DMS114 treated with DMSO at 0.1 percent for 48 hours (cell line): ENCODE measurements at regions not wholly inside any gene's neighbourhood (a gene's known extent, or its start where the extent isn't known, plus 50 kb on each side); places are given as distances from the start of the nearest gene placed in this dataset.
A peak's percentile ranks its signal among the peaks of the same experiment; 100 is the strongest.

Source experiments
- DNase-seq: peaks from one replicate; lab custom pipeline; 2025; ENCODE audit not compliant: unreplicated experiment; lab: John Stamatoyannopoulos, UW

DNA sequence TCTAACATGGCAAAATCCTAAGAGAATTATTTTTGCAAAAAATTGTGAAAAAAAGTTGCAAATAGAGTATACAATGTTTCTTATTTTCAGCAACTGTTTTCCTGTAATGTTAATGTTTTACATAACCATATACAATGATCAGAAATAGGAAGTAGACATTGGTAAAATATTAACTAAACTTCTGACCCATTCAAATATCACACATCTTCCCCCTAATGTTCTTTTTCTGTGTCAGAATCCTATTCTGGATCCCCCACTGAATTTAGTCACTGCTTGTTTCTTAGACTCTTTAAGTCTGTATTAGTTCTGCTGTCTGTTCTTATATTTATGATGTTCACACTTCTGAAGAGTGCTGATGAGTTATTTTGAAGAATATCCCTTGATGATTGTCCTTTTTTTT is 62.0 kb downstream of the HFE start:
- DNase-seq = no peak

DNA sequence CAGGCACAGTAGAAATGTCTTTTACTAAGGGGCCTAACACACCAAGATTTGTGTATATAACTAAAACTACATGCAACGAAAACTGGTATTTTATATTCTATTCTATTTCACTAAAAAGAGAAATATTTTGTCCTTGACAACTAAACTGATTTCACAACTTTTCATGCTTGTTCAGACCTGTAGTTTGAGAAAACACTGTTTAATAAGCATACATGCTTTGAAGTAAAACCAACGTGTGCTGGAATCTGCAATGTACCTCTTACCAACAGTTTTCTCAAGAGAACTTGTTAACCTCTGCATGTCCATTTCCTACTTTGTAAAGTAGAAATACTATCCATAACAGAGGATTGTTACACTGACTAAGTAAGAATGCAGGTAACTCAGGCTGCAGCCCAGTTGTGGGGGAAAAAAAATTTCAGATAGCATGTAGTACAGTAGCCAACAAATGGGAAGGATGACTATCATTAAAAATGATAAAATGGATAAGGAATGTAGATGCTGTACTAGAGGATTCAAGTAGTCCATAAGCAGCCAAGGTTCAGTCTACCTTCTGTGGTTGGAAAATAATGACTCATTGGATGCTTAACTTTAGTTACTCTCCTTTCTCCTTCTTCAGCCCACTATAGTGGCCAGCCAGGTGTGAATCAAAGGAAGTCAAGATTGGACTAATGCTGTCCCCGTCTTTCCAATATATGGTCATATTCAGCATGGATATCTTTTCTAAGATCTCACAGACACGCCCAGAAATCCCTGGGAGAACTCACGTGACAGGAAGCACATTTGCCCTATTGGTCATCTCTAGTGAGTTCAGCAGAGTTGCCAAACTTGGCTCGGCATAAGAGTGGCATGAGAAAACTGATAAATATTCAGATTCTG is 65.2 kb downstream of the HFE start:
- no peak for DNase-seq

DNA sequence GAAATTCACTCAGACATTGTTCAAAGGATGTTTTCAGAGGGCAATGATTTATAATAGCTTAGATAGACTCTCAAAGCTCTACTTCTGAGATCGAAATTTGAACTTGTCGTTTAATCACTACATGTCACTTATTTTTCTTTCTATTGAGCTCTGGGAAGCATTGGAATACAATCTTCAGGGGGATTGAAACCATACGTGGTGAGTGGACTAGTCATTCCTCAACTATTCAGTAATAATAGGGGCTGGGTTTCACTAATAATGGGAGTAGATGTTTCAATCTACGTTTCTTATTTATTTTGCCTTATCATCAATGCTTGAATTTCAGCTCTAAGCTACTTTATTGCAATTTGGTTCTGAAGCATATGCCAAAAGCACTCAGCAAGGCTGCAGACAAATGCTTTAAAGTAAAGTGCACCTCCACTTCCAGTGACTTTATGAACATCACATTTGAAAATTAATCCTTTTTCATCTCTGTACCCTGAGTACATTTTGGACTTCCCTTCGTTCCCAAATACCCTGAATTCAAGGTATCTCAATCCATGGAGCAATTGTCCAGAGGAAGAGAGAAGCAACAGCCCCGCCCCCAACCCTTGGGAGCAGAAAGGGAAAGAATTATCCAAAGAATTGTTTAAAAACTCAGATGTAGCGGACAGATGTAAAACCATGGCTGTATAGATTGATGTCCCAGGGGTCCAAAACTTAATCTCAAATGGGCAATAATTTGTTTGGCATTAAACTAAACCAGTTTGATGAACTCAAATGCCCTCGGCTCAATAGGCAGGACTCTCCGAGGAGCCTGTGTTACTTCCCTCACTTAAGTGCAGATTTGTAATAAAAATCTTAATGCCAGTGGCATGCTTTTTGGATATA is 68.1 kb downstream of the HFE start:
- DNase-seq = peak; percentile 53

DNA sequence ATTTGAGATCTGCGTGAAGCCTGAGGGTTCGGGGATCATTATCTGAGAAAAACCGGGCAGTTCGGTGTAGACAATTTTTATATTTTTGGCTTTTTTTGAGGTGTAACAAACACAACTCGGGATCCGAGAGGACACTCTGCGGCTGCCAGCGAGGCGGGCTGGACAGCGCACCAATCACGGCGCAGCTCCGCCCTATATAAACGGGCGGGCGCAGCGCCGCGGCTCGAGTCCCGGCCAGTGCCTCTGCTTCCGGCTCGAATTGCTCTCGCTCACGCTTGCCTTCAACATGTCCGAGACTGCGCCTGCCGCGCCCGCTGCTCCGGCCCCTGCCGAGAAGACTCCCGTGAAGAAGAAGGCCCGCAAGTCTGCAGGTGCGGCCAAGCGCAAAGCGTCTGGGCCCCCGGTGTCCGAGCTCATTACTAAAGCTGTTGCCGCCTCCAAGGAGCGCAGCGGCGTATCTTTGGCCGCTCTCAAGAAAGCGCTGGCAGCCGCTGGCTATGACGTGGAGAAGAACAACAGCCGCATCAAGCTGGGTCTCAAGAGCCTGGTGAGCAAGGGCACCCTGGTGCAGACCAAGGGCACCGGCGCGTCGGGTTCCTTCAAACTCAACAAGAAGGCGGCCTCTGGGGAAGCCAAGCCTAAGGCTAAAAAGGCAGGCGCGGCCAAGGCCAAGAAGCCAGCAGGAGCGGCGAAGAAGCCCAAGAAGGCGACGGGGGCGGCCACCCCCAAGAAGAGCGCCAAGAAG is 69.0 kb downstream of the HFE start:
- peak; percentile 93 for DNase-seq

DNA sequence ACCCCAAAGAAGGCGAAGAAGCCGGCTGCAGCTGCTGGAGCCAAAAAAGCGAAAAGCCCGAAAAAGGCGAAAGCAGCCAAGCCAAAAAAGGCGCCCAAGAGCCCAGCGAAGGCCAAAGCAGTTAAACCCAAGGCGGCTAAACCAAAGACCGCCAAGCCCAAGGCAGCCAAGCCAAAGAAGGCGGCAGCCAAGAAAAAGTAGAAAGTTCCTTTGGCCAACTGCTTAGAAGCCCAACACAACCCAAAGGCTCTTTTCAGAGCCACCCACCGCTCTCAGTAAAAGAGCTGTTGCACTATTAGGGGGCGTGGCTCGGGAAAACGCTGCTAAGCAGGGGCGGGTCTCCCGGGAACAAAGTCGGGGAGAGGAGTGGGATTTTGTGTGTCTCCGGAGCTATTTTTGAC is 69.6 kb downstream of the HFE start:
- peak; percentile 91 for DNase-seq

DNA sequence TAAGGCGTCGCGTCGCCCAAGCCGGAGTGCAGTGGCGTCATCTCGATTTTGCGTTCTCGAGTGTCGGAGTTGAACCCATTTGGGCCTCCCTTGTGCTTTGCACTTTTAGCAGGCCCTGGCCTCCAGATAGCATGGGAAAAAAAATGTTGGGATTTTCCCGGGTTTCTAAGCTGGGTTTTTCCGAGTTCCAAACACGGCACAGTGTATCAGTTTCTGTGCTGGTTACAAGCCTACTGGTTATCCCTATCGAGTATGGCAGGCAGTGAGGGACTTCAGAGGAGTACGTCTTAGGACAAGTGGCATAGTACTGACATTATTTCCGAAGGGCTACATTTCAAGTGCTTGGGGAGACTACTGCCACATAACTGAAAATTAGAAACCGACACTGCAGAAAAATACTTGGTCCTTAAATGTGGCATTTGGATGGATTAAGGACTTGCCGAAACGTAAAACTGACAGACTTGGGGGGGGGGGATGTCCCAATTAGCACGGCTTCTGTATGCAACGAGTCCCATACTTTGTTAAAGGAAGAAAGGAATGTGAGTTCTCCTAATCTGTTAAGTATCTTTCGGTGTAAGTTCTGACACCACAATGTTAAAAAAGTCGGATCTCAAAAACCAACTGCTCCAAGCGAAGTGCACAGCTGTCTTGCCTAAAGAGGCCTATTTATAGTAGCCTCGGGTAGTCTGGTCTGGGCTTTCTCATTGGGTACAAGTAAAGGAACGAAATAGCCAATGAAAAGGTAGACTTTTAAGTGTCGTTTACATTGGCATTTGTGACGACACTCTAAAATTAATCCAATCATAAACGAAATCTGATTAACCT is 70.2 kb downstream of the HFE start:
- peak; percentile 99 for DNase-seq

DNA sequence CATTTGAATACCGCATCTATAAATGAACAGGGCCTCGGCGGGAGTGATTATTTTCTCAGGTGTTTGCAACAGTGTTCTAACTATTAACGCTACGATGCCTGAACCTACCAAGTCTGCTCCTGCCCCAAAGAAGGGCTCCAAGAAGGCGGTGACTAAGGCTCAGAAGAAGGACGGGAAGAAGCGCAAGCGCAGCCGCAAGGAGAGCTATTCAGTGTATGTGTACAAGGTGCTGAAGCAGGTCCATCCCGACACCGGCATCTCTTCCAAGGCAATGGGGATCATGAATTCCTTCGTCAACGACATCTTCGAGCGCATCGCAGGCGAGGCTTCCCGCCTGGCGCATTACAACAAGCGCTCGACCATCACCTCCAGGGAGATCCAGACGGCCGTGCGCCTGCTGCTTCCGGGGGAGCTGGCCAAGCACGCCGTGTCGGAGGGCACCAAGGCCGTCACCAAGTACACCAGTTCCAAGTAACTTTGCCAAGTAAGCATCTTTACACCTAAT is 70.9 kb downstream of the HFE start:
- no peak for DNase-seq

DNA sequence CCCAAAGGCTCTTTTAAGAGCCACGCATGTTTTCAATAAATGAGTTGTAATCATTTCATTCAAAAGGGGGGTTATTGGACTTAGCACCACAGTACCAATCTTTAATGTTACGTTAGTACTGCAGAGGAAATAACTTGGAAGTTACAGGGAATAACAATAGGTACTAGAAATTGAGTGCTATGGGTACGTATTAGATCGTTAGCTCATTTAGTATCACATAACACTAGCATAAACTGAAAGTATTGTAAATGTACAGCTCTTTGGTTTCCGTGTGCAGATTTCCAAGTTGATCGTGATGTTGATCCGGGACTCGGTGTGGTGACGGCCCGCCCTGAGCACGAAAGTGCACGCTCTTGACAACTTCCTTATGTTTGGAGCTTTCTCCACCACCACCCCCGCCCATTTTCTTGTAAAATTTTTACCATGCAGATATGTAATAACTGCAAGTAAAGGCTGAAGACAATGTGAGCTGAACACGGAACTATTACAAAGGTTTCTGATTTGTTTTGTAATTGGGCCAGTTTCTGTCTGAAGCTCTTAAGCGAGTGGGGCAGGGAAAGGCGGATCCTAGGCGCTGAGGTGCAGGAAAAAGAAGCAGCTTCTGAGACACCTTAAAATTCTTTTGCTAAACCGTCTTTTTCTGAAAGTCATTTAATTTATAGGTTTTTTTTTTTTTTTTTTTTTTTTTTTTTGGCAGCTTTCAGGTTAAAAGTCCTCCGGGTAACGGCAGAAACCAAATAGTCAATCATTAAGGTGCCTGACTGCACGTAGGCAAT is 71.5 kb downstream of the HFE start:
- peak; percentile 88 for DNase-seq

DNA sequence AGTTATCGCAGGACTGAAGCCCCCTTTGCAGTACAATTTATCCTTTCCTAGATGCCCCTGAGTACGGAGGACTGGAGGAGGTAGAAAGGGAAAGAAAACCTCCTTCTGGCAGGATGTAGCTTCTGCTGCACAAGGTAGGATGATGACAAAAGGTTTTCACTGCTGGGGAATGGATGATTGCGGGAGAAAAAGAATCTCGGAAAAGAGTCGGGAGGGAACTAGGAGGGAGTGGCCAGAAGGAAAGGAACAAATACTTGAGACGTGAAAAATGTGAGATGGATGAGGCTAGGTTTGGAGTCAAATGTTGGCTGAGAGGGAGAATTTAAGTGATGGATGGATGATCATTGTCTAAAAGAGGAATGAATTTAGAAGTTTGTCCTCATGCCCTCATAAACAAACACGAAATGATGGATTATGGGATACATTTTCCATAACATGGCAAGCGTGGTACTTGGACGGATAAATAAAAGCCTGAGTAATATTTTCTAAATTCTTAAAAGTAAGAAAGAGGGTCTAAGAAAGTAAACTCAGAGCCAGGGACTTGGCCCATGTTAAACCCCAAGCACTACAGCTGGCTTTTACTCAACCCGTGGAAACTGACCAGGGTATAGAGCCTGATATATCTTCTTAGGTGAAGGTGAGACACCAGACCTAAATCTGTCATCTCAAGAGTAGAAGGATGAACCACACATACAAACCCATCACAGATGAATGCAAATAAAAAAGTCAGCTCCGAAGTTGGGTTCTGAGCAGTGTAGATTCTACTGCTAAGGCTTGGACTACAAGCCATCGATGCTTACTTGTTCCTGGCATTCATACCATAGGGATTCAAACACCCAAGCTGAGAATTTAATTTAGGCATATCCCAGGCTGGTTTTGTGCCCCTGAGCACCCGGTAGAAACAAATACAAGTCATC is 72.4 kb downstream of the HFE start:
- DNase-seq = peak; percentile 38

DNA sequence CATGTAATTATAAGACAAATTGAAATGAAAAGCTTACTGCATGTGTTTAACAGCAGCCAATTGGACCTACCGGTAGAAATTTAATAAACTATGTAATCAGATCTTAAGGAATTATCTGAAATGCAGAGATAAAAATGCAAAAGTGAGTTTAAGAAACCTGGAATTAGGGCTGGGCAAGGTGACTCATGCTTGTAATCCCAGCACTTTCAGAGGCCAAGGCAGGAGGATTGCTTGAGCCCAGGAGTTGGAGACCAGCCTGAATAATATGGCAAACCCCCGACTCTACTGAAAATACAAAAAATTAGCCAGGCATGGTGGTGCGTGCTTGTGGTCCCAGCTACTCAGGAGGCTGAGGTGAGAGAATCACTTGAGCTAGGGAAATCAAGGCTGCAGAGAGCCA is 74.1 kb downstream of the HFE start:
- no peak for DNase-seq

DNA sequence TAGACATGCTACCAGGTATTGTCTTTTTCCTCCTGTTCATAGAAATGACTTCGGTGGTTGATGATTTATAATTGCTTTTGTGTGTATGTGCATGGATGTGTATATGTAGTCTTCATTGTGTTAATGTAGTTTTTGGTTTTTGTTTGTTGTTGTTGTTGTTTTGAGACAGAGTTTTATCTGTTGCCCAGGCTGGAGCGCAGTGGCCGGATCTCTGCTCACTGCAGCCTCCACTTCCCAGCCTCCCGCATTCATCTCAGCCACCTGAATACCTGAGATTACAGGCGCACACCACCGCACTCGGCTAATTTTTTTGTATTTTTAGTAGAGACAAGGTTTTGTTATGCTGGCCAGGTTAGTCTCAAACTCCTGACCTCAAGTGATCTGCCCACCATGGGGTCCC is 75.2 kb downstream of the HFE start:
- DNase-seq = no peak

DNA sequence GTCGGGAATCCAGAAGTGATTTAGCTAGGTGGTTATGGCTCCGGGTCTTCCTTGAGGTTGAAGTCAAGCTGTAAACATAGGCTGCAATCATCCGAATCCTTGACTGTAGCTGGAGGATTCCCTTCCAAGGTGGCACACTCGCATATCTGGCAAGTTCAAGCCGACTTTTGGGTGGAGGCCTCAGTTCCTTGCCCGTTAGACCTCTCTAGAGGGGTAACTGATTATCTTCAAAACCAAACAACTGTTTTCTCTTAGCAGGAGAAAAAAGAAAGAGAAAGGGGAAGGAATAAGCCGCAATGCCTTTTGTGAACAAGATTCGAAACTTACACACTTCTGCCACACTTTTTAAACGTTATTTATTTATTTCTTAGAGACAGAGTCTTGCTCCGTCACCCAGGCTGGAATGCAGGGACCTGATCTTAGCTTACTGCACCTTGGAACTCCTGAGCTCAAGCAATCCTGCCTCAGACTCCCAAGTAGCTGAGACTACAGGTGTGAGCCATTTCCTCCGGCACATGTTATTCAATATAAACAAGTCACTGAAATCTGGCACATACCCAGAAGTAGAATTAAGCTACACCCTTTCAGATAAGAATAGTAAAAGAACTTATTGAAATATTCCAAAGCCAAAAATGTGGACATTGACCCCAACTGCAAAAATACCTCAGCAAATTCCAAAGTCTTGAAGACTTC is 76.3 kb downstream of the HFE start:
- DNase-seq = no peak

DNA sequence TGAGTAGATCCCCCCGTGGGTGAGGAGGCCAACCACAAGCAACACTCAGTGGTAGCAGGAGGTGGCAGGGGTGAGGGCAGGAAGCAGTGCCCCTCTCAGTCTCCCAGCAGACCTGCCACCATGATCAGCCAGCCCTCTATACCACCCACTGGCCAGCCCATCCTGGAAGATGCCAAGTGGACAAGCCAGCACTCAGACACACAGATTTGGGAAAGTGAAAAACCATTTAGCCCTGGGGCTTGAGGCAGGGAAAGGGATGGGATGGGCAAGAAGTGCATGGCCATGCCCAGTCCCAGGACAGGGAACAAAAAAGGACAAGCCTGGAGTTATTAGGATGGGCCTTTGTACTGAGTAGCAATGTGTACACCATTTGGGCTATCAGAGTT is 76.9 kb downstream of the HFE start:
- no peak for DNase-seq

DNA sequence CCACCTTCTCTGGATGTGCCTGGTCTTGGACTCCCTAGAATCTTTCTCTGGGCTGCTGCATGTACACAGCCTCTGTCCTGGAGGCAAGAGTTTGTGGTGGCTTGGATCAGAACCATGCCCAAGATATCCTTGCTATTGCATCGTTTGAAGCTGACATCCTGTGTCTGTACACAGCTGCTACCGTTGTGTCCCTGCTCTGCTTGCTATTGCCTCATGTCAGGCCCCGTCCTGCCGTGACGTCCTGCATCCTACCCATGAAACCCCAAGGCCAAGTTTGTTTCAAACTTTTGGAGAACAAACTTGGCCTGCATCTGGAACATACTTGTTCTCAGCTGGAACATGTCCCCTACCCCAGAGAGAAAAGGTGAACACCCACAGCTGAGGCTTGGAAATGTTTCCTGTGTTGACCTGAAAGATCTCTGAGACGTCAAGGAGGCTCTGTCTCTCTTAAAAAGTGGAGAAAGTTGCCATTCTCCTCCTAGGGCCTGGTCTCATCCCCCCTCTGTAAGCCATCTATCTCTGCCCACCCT is 78.1 kb downstream of the HFE start:
- no peak for DNase-seq

DNA sequence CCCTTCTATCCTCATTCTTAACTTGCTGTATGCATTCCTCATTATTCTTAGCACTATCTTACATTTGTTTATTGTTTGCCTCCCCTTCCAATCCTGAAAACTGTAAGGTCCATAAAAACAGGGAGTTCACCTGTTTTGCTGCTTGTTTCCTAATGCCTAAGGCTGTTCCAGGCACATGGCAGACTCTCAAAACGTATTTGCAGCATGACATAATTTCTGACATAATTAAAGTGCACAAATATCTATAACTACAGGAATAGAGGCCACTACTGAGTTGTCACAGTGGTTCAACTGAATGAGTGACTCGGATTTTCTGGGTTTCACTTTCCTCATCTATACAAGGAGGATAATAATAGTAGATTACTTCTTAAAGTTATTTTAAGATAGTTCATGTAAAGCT is 83.0 kb downstream of the HFE start:
- DNase-seq = no peak

DNA sequence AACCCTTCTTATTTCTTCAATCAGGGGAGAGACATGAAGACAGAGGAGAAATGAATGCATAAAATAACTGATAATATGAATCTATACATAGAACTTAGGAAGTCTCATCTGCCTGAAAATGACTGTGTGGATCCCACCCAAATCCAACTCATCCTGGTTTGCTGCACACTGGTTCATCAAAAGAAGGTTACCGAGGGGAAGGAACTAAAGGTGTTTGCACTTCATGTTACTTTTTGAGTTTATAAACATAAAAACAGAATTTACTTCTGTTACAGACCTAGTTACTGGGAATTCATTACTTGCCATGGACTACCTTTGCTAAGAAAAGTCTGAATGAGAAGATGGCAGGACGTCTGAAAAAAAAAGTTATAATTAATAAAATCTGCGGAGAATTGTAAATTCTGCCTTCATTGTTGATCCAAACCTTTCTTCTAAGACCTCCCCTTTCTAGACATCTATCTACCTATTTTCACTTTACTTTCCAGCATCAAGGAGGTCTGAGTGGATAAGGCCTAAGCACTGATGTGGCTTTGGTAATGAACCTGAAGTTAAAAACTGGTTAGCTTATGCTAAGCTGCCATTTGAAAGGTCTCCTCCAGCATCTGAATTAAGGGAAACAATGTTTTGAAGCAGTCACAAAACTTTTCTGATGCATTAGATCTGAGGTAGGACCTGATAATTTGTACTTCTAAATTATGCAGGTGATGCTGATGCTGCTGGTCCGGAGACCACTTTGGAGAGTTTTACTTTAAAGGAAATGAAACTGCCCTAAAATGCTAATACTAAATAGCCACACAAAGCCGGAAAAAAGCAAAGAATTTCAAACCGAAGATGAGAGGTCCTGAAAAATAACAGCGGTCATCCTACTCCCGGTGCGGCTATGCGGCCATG is 84.0 kb downstream of the HFE start:
- DNase-seq = no peak

DNA sequence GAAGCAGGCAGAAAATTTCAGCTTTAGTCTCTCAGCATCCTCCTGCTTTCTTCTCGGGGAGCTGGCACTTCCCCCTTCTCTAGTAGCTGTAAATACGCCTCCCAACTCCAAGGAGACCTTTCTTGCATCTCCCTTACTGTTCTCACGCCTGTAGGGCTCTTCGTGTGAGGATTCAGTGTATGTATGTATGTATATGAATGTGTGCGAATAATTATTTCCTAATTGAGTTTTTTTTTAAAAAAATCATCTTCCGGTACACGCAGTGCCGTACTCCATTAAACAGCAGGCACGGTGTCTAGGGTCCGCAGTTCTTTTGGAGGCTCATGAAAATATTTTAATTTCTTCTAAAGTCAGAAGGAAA is 85.4 kb downstream of the HFE start:
- DNase-seq = peak; percentile 84
